Keratinocyte (primary cell): ENCODE measurements at regions not wholly inside any gene's neighbourhood (a gene's known extent, or its start where the extent isn't known, plus 50 kb on each side); places are given as distances from the start of the nearest gene placed in this dataset.

Experiments
- CTCF ChIP-seq, 3 experiments: IDR thresholded peaks in 1 of 3; conservative IDR thresholded peaks in 1 of 3; optimal IDR thresholded peaks in 1 of 3; 2 replicates in 2 of 3; 3 replicates in 1 of 3; pipeline versions ENCODE3 to v1.5.1; 2011; ENCODE audit warnings: low read length in 3 of 3, mild to moderate bottlenecking in 3 of 3, moderate library complexity in 2 of 3, control low read depth in 1 of 3, inconsistent platforms in 1 of 3; ENCODE audit not compliant: insufficient read depth in 2 of 3; ENCODE audit errors: extremely low read depth in 1 of 3
- EZH2 ChIP-seq: IDR thresholded peaks from one replicate; pipeline ENCODE4 v1.6.1; 2012; ENCODE audit warnings: inconsistent platforms, mild to moderate bottlenecking, low read length, moderate library complexity

- TF ChIP-seq EZH2 = no peak
- TF ChIP-seq CTCF (optimal IDR thresholded peaks at IDR 0.05 in 1 of 3, IDR thresholded peaks at IDR 0.05 in 1 of 3, conservative IDR thresholded peaks at IDR 0.05 in 1 of 3; ENCODE audit: extremely low read depth in 1 of 3, insufficient read depth in 2 of 3, low read length in 3 of 3) = no peak
Measured at GRCh38 chr3:118354556-118354955, 680.1 kb downstream of the IGSF11 start.
